HG03565 (cell line): ENCODE measurements at regions not wholly inside any gene's neighbourhood (a gene's known extent, or its start where the extent isn't known, plus 50 kb on each side); places are given as distances from the start of the nearest gene placed in this dataset.
"Not testable (repeated sequence)": the region's sequence is repeated elsewhere in the genome, so short reads cannot be mapped to it uniquely, and the experiment has no call there.

ENCODE experiments used
- ATAC-seq: cut with Tn5 transposase; IDR thresholded peaks from one replicate; pipeline ENCODE4 v1.9.1; 2021; ENCODE audit warnings: mild to moderate bottlenecking, moderate library complexity; ENCODE audit not compliant: unreplicated experiment

GRCh38 chr3:102676424-102676823, 241.6 kb downstream of the ZPLD1 start:
- ATAC-seq: no peak

- ATAC-seq: no peak
Measured at GRCh38 chr3:102682741-102683140, 247.9 kb downstream of the ZPLD1 start.

- ATAC-seq: no peak
Measured at GRCh38 chr3:102686792-102687191, 252.0 kb downstream of the ZPLD1 start.

GRCh38 chr3:102687851-102688555, 253.2 kb downstream of the ZPLD1 start:
- no peak for ATAC-seq

GRCh38 chr3:102688556-102688930, 253.7 kb downstream of the ZPLD1 start:
- no peak for ATAC-seq

- no peak for ATAC-seq
Measured at GRCh38 chr3:102691507-102691906, 256.7 kb downstream of the ZPLD1 start.

- no peak for ATAC-seq
Measured at GRCh38 chr3:102699104-102699818, 264.4 kb downstream of the ZPLD1 start.

GRCh38 chr3:102699819-102700140, 265.0 kb downstream of the ZPLD1 start:
- ATAC-seq: no peak

- ATAC-seq: no peak
Measured at GRCh38 chr3:102712896-102713295, 278.1 kb downstream of the ZPLD1 start.

GRCh38 chr3:102714567-102714966, 279.8 kb downstream of the ZPLD1 start:
- ATAC-seq: peak; percentile 3

- peak; percentile 94 for ATAC-seq
Measured at GRCh38 chr3:102715030-102715697, 280.3 kb downstream of the ZPLD1 start.

- no peak for ATAC-seq
Measured at GRCh38 chr3:102718651-102719050, 283.8 kb downstream of the ZPLD1 start.

- ATAC-seq: no peak
Measured at GRCh38 chr3:102722317-102722716, 287.5 kb downstream of the ZPLD1 start.

- no peak for ATAC-seq
Measured at GRCh38 chr3:102727340-102727739, 292.5 kb downstream of the ZPLD1 start.

- not testable (repeated sequence) for ATAC-seq
Measured at GRCh38 chr3:102732581-102732980, 297.8 kb downstream of the ZPLD1 start.

GRCh38 chr3:102733791-102734563, 299.2 kb downstream of the ZPLD1 start:
- ATAC-seq: no peak

GRCh38 chr3:102735311-102735710, 300.5 kb downstream of the ZPLD1 start:
- no peak for ATAC-seq

GRCh38 chr3:102736288-102736974, 301.6 kb downstream of the ZPLD1 start:
- ATAC-seq: no peak

- ATAC-seq: no peak
Measured at GRCh38 chr3:102736975-102737304, 302.1 kb downstream of the ZPLD1 start.

GRCh38 chr3:102737353-102737752, 302.5 kb downstream of the ZPLD1 start:
- ATAC-seq: no peak

GRCh38 chr3:102741105-102741504, 306.3 kb downstream of the ZPLD1 start:
- ATAC-seq: no peak
